ENCODE measurements at regions not wholly inside any gene's neighbourhood (a gene's known extent, or its start where the extent isn't known, plus 50 kb on each side); places are given as distances from the start of the nearest gene placed in this dataset.

DNA sequence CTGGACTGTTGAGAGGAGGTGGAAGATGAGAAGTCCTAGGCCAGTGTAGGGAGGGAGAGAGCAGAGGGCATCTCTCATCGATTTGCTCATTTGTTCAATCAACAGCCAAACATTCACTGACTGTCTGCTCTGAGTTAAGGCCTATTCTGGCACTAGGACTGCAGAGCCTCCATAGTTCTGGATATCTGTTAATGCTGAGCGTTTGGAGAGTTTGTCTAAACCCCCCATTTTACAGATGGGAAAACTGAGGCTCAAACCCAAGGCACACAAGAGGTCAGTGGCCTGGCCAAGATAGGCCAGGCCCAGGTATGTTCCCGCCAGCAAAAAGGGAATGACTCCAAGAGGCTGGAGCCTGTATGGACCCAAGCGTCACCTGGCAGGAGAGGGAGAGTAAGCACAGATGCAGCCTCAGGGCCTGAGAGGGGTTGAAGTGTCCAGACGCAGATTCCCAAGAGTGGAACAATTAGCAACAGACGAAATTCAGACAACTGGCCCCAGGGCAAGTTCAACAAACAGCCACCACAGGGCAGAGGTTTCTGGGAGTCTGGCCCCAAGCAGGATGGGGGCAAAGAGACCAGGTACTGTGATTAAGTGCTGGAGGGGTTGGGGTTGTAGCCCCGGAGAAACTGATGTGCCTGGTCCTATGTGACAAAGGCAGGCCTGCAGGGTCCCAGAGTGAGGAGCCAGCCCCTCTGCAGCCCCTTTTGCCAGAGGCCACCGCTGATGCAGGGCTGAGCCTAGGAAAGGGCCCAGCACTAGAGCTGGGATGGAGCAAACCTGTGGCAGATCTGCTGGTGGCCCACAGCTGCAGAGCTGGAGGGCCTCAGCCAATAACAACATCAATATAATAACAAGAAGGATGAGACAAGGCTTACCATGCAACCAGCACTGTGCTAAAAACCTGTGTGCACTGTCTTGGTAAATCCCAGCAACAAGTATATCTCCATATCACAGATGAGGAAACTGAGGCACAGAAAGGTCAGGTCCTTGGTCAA is 245.1 kb upstream of the TLE3 start:
- peak; percentile 12 for DNase-seq

- DNase-seq: peak; percentile 11
These were observed 244.4 kb upstream of the TLE3 start for GRCh38 chr15:70342141-70342540.

GRCh38 chr15:70341566-70341965 is 243.8 kb upstream of the TLE3 start:
- DNase-seq: peak; percentile 4

DNA sequence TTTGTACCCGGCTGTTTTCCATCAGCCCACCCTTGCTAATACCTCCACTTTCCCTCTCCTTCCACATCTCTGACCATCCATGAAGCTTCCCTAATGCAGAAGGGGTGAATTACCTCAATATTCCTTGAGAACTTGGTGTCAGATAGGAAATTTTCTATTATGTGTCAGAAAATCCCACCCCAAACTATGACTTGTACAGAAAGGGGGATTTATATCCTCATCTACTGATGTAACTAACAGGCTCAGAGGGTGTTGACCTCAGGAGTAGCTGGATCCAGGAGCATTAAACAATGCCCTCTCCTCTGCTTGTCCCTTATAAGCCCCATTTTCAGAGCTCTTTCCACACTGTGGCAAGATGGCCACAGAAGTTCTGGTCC is 242.8 kb upstream of the TLE3 start:
- no peak for DNase-seq

- peak; percentile 41 for DNase-seq
These were observed 242.1 kb upstream of the TLE3 start for GRCh38 chr15:70339571-70340493.

DNA sequence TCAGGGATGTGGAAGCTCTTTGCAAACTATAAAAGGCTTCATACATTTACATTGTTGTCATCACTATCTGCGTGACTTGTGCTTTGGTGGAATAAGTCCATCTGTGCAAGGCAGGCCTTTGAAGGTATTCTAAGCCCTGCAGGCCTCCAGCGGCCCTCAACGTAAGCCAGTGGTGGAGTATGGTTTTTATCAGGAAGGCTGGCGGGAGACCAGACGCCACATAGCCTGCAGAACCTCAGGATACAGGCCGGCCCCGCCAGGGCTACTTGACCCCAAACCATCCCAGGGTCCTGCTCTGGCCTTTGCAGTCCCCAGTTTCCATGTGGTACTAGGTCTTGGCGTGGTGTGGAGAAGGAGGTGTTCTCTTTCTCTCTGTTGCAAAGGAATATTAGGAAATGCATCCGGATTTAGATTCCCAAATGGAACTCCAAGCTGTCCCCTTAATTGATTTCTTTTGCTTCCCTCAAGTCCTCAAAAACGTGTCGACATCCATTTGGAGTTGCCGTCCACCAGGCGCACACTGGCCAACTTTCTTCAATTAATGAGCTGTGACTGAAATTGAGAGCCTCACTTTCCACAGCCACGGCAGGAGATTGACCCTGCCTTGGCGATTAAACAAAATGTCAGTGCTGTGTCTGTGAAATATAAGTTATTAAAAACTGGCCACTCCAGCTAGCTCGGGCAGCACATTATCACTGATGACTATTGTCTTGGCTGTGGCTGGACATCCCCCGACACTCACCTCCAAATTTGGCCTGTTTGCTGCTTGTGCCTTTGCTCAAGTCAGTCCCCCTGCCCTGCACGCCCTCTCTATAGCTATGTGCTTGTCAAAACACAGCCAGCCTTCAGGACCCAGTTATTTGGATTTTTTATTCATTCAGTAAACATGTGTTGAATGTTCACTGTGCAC is 239.8 kb upstream of the TLE3 start:
- peak; percentile 75 for DNase-seq

DNA sequence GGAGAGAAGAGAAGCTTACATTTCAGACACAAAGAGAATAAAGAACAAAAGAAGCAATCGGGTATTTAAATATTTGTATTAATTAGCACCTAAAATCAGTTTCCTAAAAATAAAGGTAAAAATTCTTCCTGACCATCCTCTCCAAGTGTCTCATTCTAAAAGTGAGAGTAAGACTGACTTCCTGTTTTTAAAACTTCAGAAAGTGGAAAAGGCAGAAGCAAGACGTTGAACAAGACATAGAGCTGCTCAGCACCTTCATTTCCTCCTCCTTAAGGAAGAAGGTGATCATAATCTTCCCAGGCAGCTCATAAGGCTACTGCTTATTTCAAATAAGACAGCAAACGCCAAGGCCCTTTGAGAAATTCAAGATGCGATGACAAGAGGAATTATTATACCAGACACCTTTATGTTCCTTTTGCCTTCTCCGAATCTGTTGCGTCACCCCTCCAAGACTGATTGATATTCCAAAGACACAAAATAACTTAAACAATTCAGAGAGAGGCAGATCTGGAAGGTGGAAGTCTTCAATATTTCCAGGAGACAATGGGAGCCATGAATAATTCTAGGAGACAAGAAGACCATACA is 238.8 kb upstream of the TLE3 start:
- peak; percentile 12 for DNase-seq

GRCh38 chr15:70334286-70334685 is 236.6 kb upstream of the TLE3 start:
- no peak for DNase-seq

DNA sequence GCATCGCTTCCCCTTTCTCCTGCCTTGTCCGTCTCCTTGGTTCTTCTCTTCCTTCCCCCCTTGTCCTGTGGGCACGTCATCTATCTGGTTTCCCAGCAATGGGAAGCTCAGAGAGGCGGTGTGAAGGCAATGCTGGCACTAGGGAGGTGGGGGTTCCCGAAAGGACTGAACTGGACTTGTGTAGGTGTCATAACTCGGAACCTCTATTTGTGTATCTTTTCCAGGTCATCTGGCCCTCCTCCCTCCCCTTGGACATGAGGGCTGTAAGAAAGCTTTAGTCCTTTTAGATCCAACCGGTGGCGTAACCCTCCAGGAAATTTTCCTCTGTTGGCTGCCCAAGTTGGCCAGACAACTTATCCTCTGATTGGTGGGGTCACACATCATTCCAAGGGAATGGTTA is 231.5 kb upstream of the TLE3 start:
- DNase-seq: no peak

DNA sequence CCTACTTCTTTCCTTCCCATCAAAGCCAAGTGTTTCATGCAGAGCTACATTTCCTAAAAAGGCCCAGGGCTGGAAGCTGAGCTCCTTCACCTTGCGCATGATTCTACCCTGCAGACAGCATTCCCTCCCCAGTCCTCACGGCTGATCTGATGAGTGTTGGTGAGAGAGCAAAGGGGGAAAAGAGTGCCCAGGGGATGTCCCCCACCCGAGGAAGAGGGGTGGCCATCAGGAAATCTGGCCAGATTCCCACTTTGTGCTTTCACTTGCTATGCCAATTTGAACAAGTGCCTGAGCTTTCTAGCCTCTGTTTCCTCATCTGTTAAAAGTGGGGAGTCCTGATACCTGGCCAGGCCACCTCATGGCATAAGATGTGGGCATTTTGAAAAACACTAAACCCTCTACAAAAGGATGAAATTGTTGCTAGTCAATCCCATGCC is 231.0 kb upstream of the TLE3 start:
- no peak for DNase-seq

DNA sequence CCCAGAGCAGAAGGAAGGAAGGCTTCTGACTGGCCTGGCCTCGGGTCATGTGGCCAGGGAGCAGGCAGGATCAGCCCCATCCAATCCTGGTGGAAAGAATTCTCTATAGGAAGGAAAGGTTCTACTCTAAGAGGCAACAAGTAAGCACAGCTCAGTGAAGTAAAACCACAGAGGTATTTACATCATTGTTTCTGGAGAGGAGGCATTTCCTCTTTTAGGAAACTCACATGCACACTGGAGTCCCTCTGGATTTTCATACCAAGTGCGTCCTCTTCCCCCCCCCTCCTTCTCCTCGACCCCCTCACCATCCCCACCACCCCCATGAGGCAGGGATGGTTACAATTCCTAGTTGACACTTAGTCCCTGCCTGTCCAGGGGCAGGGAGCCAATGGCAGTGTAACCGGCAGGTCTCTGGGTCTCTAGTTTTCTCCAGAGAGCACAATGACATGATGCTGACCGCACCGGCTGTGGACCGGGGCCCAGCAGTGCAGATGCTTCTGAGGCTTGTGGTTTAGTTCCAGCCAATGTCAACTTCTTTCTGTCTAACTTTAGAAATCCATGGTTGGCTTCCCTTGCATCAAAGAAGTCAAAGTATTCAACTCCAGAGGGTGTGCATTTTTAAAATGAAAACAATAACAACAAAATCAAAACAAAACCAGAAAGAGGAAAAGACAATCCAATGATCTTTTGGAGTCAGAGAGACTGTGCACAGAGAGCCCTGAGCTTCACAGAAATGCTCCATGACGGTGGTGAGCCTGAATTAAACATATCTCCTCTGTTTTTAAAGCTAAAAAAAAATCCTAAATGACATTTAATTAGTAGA is 230.3 kb upstream of the TLE3 start:
- DNase-seq: peak; percentile 88

- no peak for DNase-seq
These were observed 229.7 kb upstream of the TLE3 start for GRCh38 chr15:70327328-70327855.

DNA sequence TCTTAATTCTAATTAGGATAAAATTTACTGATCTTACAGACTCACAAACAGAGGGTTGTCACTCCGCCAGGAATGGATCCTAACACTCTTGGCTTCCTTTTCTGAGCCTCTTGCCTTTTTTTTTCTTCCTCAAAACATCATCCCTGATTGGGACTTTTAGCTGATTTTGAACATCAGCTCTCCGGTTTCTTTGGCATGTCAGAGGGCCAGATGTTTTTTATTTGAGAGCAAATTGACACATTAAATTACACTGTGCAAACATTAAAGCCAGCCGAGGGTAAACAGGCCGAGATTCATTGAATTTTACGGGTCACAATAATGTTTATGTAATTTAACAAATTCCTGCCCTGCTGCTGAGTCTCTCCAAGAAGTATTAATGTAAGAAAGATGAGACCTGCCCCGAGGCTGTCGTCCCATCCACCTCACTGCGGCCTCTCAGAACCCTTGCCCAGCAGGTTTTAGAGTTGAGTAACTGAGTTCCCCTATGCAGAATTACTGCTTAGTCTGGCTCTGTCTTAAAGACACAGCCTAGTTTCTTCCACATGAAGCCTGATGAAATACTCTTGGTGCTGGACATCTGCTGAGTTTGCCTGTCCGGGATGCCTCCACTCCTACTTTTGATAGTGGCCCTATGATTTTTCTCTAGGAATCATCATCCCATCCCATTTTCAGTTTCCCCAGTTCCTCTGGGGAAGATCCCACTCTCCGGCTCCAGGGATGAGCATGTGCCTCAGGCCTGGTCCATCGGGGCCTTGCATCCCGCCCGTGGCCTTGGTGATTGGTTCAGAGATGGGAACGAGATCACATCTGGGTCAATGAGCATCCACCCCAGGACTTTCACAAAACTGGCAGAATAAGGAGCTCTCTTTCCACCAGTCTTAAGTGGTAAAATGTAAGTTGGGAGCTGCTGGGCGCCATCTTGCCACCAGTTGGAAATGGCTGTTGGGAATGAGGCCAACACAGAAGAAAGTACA is 226.6 kb upstream of the TLE3 start:
- DNase-seq: peak; percentile 84

DNA sequence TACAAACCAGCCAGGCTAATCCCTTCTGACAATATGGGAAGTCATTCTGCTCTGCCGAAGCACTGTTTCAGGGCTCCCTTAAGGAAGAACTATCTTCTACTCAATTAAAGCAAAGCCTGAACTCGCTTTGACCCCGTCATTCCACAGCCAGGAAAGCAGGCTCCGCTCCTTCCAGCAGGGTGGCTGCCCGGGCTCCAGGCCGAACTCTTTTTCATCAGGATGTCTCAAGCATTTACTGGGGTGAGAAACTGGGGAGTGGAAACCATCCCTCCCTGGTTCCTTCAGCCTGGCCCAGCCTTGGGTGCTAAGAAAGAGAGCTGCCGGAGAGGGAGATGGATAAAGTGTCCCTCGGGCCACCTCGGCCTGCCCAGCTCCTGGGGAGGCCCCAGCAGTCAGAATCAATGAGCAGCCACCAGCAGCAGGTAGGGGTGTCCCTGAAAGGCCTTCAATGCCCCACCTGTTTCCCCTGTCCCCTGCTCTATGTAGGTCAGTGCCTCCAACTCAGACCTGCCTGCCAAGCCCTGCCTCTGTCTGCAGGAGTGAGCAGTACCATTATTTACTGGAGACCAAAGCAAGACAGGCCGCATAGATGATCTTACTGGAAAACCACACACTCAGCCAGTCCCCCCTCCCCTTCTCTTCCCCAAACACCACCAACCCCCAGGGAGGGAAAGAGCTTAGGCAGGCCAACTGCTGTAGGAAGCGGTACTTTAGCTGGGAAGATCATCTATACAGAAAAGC is 225.6 kb upstream of the TLE3 start:
- DNase-seq: peak; percentile 91

GRCh38 chr15:70322051-70322668 is 224.4 kb upstream of the TLE3 start:
- DNase-seq: no peak

DNA sequence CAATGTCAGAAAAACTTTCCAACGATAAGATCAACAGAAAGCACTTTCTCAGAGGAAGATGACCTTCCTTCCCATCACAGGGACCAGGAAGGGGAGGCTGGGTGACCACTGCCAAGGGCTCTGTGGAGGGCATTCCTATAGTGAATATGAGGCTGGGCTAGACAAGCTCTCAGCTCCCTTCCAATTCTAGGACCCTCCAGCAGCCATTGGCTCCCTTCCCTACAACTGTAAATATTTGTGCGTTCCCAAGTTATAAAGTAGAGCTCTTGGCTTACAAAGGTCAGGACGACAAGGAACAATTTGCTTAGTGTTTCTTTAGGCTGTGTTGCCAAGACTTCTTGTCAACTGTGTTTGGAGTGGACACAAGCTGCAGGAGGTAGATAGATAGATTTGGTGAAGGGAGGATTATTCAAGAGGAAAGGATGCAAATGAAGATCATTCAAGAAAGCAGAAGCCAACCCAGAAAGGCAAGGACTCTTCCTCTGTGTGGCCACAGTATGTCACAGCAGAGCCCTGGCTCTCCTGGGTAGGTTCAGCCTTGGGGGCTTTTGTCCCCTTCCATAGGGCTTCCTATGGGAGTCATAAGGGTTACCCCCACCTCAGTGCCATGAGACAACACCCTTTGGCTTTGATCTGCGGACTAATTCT is 223.6 kb upstream of the TLE3 start:
- DNase-seq: peak; percentile 62

GRCh38 chr15:70320482-70320881 is 222.8 kb upstream of the TLE3 start:
- peak; percentile 29 for DNase-seq

DNA sequence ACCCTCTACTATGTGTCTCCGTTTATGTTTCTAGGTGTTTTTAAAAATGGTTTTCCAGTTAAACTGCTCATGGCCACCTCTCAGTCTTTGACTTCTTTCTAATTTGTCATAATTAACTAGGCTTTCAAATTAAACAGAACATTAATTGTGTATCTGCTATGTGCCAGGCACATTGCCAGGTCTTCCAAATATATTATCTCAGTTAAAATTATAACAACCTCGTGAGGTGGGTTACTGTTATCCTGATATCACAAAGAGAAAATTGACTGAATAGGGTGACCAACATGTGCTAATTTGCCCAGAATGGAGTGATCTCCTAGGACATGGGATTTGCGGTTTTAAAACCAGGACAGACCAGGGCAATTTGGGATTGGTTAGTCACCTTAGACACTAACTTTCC is 222.4 kb upstream of the TLE3 start:
- DNase-seq: no peak

All from right hindlimb (tissue), 1 donor.